C4-2B (cell line): ENCODE measurements at regions not wholly inside any gene's neighbourhood (a gene's known extent, or its start where the extent isn't known, plus 50 kb on each side); places are given as distances from the start of the nearest gene placed in this dataset.

Experiments
- H3K27ac ChIP-seq: fragments of 450-650 bp; 2 replicates; pipeline ENCODE4 v1.5.1; 2017
- CTCF ChIP-seq: fragments of 450-650 bp; conservative IDR thresholded peaks from 2 replicates; pipeline ENCODE4 v1.5.1; 2017; ENCODE audit warnings: mild to moderate bottlenecking
- ZFX ChIP-seq: fragments of 450-650 bp; IDR thresholded peaks from 2 replicates; pipeline ENCODE4 v1.6.1; 2017

DNA sequence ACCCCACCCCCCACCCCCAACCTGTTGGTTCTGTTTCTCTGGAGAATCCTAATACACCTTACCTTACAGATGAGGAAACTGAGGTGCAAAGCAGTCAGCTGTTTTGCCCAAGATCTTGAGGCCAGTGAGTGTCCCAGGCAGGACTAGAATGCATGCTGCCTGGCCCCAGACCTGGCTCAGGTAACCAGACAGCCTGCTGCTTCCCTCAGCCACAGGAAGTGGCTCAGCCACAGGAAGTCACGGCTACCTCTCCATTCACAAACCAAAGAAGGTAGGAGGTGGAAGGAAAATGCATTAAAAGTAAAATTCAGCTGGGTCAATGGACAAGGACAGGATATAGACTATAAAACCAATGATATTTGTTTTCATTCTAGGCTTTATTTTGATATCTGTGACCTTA, 517.6 kb downstream of the CD83 start:
- no peak overlapping the region for H3K27ac ChIP-seq
- TF ChIP-seq ZFX (no peak), CTCF (no peak)

- TF ChIP-seq ZFX (no peak), CTCF (no peak)
- no peak overlapping the region for H3K27ac ChIP-seq
Observed at GRCh38 chr6:14635934-14636591, 518.5 kb downstream of the CD83 start.

GRCh38 chr6:14638435-14638905, 520.9 kb downstream of the CD83 start:
- H3K27ac ChIP-seq, result no peak overlapping the region
- TF ChIP-seq CTCF (no peak), ZFX (no peak)

- no peak overlapping the region for H3K27ac ChIP-seq
Observed at GRCh38 chr6:14638906-14639761, 521.6 kb downstream of the CD83 start.

DNA sequence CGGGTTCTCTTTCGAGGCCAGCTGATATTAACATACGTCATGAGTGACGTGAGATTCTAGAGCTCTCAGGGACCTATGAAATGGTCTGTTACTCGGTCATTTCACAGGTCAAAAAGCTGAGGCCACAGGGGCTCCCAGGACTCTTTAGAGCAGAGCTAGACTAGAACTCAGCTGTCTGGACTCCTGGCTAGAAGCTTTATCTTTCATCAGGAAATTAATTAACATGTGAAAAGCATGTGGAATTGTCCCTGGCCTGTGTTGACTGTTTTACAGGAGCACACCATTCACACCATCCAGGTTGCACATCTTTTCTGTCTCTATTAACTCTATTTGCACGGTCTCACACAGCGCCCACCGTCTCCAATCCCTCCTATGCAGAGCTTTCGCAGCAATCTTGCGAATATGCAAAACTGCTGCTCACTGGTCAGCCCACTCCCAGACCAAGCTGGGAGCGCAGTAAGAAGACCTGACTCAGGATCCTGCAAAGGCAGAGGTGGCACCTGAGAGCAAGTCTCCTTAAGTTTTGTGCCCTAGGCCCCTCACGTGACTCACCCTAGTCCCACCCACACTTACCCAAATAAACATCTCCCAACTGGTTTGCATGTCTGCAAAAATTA, 522.5 kb downstream of the CD83 start:
- no peak for TF ChIP-seq ZFX
- TF ChIP-seq CTCF, result no peak
- no peak overlapping the region for H3K27ac ChIP-seq

More at GRCh38 chr6:14638906-14639761, 521.6 kb downstream of the CD83 start:
- TF ChIP-seq ZFX, result no peak
- TF ChIP-seq CTCF, result no peak

- no peak for TF ChIP-seq ZFX
- no peak for TF ChIP-seq CTCF
Observed at GRCh38 chr6:14640631-14641030, 523.1 kb downstream of the CD83 start.

More at GRCh38 chr6:14640631-14641030, 523.1 kb downstream of the CD83 start:
- no peak overlapping the region for H3K27ac ChIP-seq
